GM12875 (cell line): ENCODE measurements at regions not wholly inside any gene's neighbourhood (a gene's known extent, or its start where the extent isn't known, plus 50 kb on each side); places are given as distances from the start of the nearest gene placed in this dataset.

Source experiments
- H3K4me3 ChIP-seq: one replicate; pipeline ENCODE4 v1.5.1; 2011; ENCODE audit warnings: low read depth, low read length, control low read depth
- CTCF ChIP-seq: IDR thresholded peaks from 2 replicates; pipeline ENCODE4 v1.5.1; 2011; ENCODE audit warnings: low read depth, mild to moderate bottlenecking, control low read depth, inconsistent platforms, low read length, moderate library complexity, borderline replicate concordance; ENCODE audit not compliant: insufficient read depth

GRCh38 chr2:64214281-64215115, 70.3 kb upstream of the PELI1 start:
- no peak for TF ChIP-seq CTCF
- no peak overlapping the region for H3K4me3 ChIP-seq

GRCh38 chr2:64217198-64217869, 73.1 kb upstream of the PELI1 start:
- no peak for TF ChIP-seq CTCF

GRCh38 chr2:64218137-64218802, 74.0 kb upstream of the PELI1 start:
- H3K4me3 ChIP-seq = no peak overlapping the region
- TF ChIP-seq CTCF = no peak

More at GRCh38 chr2:64217198-64217869, 73.1 kb upstream of the PELI1 start:
- no peak overlapping the region for H3K4me3 ChIP-seq

GRCh38 chr2:64219149-64219548, 74.9 kb upstream of the PELI1 start:
- TF ChIP-seq CTCF = no peak
- H3K4me3 ChIP-seq = no peak overlapping the region

GRCh38 chr2:64220265-64220664, 76.0 kb upstream of the PELI1 start:
- H3K4me3 ChIP-seq = no peak overlapping the region
- no peak for TF ChIP-seq CTCF

- no peak for TF ChIP-seq CTCF
- no peak overlapping the region for H3K4me3 ChIP-seq
Observed at GRCh38 chr2:64220894-64221617, 76.8 kb upstream of the PELI1 start.
